Endodermal cell (in vitro differentiated cells): ENCODE measurements at regions not wholly inside any gene's neighbourhood (a gene's known extent, or its start where the extent isn't known, plus 50 kb on each side); places are given as distances from the start of the nearest gene placed in this dataset.
A peak's percentile ranks its signal among the peaks of the same experiment; 100 is the strongest.
"Not testable (repeated sequence)": the region's sequence is repeated elsewhere in the genome, so short reads cannot be mapped to it uniquely, and the experiment has no call there.

Source experiments
- DNase-seq: peaks from one replicate; pipeline ENCODE4 v3.0.0-alpha.2; 2017
- H3K27ac ChIP-seq: 2 replicates; pipeline ENCODE4 v1.5.1; 2013; ENCODE audit warnings: mild to moderate bottlenecking, low read depth, low read length, moderate library complexity
- H3K27me3 ChIP-seq: 2 replicates; pipeline ENCODE4 v1.6.1; 2013; ENCODE audit warnings: mild to moderate bottlenecking, low read length, moderate library complexity; ENCODE audit not compliant: insufficient read depth, control insufficient read depth, poor library complexity, severe bottlenecking
- H3K36me3 ChIP-seq: 2 replicates; pipeline ENCODE4 v1.7.0; 2013; ENCODE audit warnings: mild to moderate bottlenecking, low read length, moderate library complexity; ENCODE audit not compliant: control insufficient read depth, insufficient read depth
- H3K4me1 ChIP-seq: one replicate; pipeline ENCODE4 v1.7.0; 2013; ENCODE audit warnings: low read length; ENCODE audit not compliant: control insufficient read depth, insufficient read depth
- H3K4me3 ChIP-seq: 2 replicates; pipeline ENCODE4 v1.5.1; 2013; ENCODE audit warnings: mild to moderate bottlenecking, low read length, moderate library complexity
- H3K9ac ChIP-seq: 2 replicates; pipeline ENCODE4 v1.6.1; 2013; ENCODE audit warnings: mild to moderate bottlenecking, low read length, moderate library complexity; ENCODE audit not compliant: poor library complexity, severe bottlenecking; ENCODE audit errors: extremely low read depth
- H3K9me3 ChIP-seq: 2 replicates; pipeline ENCODE4 v1.6.1; 2013; ENCODE audit warnings: mild to moderate bottlenecking, low read length, moderate library complexity; ENCODE audit not compliant: control insufficient read depth
- H3K27ac Mint-ChIP-seq: 2 replicates; pipeline ENCODE4 v1.8.0; 2020; ENCODE audit warnings: mixed read lengths
- H3K27me3 Mint-ChIP-seq: 2 replicates; pipeline ENCODE4 v1.8.0; 2021; ENCODE audit warnings: mild to moderate bottlenecking, mixed read lengths; ENCODE audit not compliant: insufficient read depth
- H3K36me3 Mint-ChIP-seq: 2 replicates; pipeline ENCODE4 v1.8.0; 2020; ENCODE audit warnings: low read depth, mixed read lengths
- H3K4me1 Mint-ChIP-seq: 2 replicates; pipeline ENCODE4 v1.8.0; 2020; ENCODE audit warnings: mixed read lengths
- H3K4me3 Mint-ChIP-seq: 2 replicates; pipeline ENCODE4 v1.8.0; 2020; ENCODE audit warnings: mild to moderate bottlenecking, moderate library complexity, mixed read lengths
- H3K9me3 Mint-ChIP-seq: 2 replicates; pipeline ENCODE4 v1.8.0; 2020; ENCODE audit warnings: mild to moderate bottlenecking, mixed read lengths
- CTCF ChIP-seq: fragments of 200-600 bp; sonication (generic); conservative IDR thresholded peaks from 2 replicates; pipeline ENCODE4 v1.5.0; 2021; ENCODE audit warnings: antibody characterized with exemption, mild to moderate bottlenecking
- WGBS, 2 experiments: methylation state at CpG; one replicate each; pipeline versions ENCODE4 v1.1.5 to v1.1.7; 2013; ENCODE audit warnings: missing lambda C conversion rate in 2 of 2, mixed read lengths in 1 of 2; ENCODE audit not compliant: insufficient coverage in 1 of 2, insufficient read length in 1 of 2; 5-methylcytosine and 5-hydroxymethylcytosine counted together

DNA sequence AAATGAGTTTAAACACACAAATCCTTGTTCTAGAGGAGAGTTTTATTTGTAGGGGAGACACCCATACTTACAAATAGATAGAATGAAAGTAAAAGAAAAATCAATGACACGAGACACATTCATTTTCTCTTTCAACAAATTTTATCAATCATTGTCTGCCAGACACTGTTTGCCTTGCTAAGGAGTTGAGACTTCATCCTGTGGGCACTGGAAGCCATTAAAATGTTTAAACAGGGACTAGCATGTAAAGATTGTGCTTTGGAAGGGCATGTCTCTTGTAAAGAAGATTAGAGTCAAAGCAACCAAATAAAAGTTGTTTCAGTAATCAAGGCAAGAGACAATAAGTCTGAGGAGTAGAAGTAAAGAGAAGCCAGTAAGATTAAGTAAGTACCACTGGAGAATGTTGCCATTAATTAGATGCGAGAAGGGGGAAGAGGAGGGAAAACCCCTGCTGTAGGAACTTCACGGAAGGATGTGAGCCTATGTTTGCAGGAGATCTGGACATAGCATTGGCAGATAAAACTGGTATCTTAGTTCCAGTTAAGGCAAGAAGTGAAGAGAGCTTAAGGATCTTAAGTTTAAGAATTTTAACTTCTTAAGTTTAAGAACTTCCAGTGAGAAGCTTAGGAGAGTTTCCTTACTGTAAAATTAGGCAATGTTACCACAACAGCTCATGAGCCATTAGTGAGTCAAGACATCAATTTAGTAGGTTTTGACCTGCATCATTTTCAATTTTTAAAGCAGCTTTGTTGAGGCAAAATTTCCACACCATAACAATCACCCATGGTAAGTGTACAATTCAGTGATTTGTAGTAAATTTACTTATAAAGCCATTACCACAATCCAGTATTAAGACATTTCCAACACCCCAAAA, 117.0 kb upstream of the UST start:
- H3K27ac ChIP-seq: no peak overlapping the region
- Mint-ChIP-seq H3K4me1 (peaks cover 25% of the 10 kb centered on the region), H3K4me3 (no peak overlapping the region), H3K36me3 (no peaks in the 10 kb centered on the region), H3K27me3 (no peaks in the 10 kb centered on the region), H3K9me3 (peaks cover 4% of the 10 kb centered on the region), H3K27ac (no peak overlapping the region)
- H3K36me3 ChIP-seq: no peaks in the 10 kb centered on the region
- no peak for TF ChIP-seq CTCF
- no peaks in the 10 kb centered on the region for H3K9me3 ChIP-seq
- H3K4me1 ChIP-seq: peaks cover 9% of the 10 kb centered on the region
- no peak for DNase-seq
- 83 to 92% methylated on average over 2 to 3 of the region's 3 CpGs for WGBS, 2 experiments
- H3K27me3 ChIP-seq: no peaks in the 10 kb centered on the region
- H3K4me3 ChIP-seq: no peak overlapping the region
- H3K9ac ChIP-seq: no peak overlapping the region

- Mint-ChIP-seq H3K36me3 (peaks cover 15% of the 10 kb centered on the region), H3K27me3 (no peaks in the 10 kb centered on the region), H3K4me1 (peaks cover 2% of the 10 kb centered on the region), H3K9me3 (peaks cover 25% of the 10 kb centered on the region), H3K4me3 (no peak overlapping the region), H3K27ac (no peak overlapping the region)
- Histone ChIP-seq H3K27me3 (no peaks in the 10 kb centered on the region), H3K4me3 (no peak overlapping the region), H3K9me3 (peaks cover 39% of the 10 kb centered on the region), H3K4me1 (no peaks in the 10 kb centered on the region), H3K27ac (no peak overlapping the region), H3K9ac (no peak overlapping the region), H3K36me3 (no peaks in the 10 kb centered on the region)
- TF ChIP-seq CTCF: no peak
- WGBS, 2 experiments: 71 to 97% methylated on average over 1 of the region's 1 CpG
- DNase-seq: no peak
Measured at GRCh38 chr6:148635070-148635743, 111.6 kb upstream of the UST start.

DNA sequence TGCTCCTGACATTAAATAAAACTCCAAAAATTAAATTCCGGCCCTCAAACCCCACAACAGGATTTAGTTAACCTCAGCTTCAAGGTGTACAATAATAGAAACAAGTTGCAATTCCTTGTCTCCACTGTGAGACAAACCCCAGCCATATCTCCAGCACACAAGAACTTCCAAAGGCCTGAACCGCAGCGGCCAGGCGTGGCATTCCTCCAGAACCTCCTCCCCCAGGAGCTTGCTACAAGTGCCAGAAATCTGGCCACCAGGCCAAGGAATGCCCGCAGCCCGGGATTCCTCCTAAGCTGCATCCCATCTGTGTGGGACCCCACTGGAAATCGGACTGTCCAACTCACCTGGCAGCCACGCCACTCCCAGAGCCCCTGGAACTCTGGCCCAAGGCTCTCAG, 105.0 kb upstream of the UST start:
- not testable (repeated sequence) for H3K4me1 ChIP-seq, H3K36me3 ChIP-seq, H3K27me3 Mint-ChIP-seq, H3K27me3 ChIP-seq, H3K4me3 Mint-ChIP-seq, DNase-seq, H3K27ac ChIP-seq, H3K27ac Mint-ChIP-seq, H3K4me3 ChIP-seq, H3K9ac ChIP-seq
- peaks cover 45% of the 10 kb centered on the region for H3K9me3 ChIP-seq
- Mint-ChIP-seq H3K36me3 (peaks cover 25% of the 10 kb centered on the region), H3K4me1 (peaks cover 30% of the 10 kb centered on the region), H3K9me3 (peaks cover 52% of the 10 kb centered on the region)
- WGBS, 2 experiments: 80 to 91% methylated on average over 1 to 8 of the region's 8 CpGs

- H3K9ac ChIP-seq, H3K27me3 Mint-ChIP-seq, H3K27ac Mint-ChIP-seq, H3K27ac ChIP-seq, H3K27me3 ChIP-seq, H3K4me3 ChIP-seq, H3K36me3 ChIP-seq, H3K4me3 Mint-ChIP-seq, H3K4me1 ChIP-seq, DNase-seq: not testable (repeated sequence)
- WGBS, 2 experiments: 71 to 92% methylated on average over 1 to 3 of the region's 5 CpGs
- peaks cover 54% of the 10 kb centered on the region for H3K9me3 ChIP-seq
- Mint-ChIP-seq H3K4me1 (peaks cover 30% of the 10 kb centered on the region), H3K9me3 (peaks cover 60% of the 10 kb centered on the region), H3K36me3 (peaks cover 28% of the 10 kb centered on the region)
Measured at GRCh38 chr6:148643208-148643607, 103.6 kb upstream of the UST start.

DNA sequence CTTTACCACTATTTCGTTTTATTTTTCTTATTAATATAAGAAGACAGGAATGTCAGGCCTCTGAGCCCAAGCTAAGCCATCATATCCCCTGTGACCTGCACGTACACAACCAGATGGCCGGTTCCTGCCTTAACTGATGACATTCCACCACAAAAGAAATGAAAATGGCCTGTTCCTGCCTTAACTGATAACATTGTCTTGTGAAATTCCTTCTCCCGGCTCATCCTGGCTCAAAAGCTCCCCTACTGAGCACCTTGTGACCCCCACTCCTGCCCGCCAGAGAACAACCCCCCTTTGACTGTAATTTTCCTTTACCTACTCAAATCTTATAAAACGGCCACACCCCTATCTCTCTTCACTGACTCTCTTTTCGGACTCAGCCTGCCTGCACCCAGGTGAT, 101.8 kb upstream of the UST start:
- Mint-ChIP-seq H3K4me1 (peaks cover 30% of the 10 kb centered on the region), H3K27ac (peak overlapping the region; percentile 98), H3K9me3 (peaks cover 56% of the 10 kb centered on the region), H3K4me3 (peak overlapping the region; percentile 12), H3K36me3 (peaks cover 21% of the 10 kb centered on the region)
- not testable (repeated sequence) for H3K27me3 Mint-ChIP-seq, DNase-seq, H3K27me3 ChIP-seq, H3K4me1 ChIP-seq, H3K4me3 ChIP-seq, H3K9ac ChIP-seq, H3K36me3 ChIP-seq, H3K27ac ChIP-seq
- peaks cover 47% of the 10 kb centered on the region for H3K9me3 ChIP-seq
- 18 to 30% methylated on average over 2 to 6 of the region's 7 CpGs for WGBS, 2 experiments
